Frontal cortex (tissue), 3 donors: ENCODE measurements at regions not wholly inside any gene's neighbourhood (a gene's known extent, or its start where the extent isn't known, plus 50 kb on each side); places are given as distances from the start of the nearest gene placed in this dataset.

Source experiments
- DNase-seq, 2 donors: peaks; one replicate each; pipeline ENCODE4 v3.0.0; 2012; ENCODE audit warnings: low spot score in 2 of 2
- FAIRE-seq: peaks from 2 replicates; lab custom pipeline; 2012; peaks lifted over from hg19 to GRCh38; lab: Jason Lieb, UNC
- donor health status: control.
- donor health status: control.
- donor health status: control.

DNA sequence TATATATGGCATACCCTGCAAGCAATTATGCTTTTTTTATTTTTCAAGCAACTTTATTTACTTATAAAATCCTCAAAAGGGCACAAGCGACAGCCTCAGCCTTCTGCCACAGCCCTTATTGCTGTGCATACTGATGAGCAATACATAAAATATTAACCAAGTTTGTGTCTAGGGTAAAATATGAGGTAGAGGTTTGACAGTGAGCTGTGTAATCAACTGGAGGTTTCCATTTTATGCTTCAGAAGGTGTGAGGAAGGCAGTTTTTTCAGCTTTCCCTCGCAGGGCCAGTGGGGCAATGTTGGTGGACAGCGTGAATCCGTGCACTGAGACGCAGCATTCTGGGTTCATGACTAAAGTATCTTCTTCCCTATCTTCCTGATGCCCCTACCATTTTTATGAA lies 310.4 kb downstream of the IRS2 start:
- DNase-seq (no peak), FAIRE-seq (no peak)

DNA sequence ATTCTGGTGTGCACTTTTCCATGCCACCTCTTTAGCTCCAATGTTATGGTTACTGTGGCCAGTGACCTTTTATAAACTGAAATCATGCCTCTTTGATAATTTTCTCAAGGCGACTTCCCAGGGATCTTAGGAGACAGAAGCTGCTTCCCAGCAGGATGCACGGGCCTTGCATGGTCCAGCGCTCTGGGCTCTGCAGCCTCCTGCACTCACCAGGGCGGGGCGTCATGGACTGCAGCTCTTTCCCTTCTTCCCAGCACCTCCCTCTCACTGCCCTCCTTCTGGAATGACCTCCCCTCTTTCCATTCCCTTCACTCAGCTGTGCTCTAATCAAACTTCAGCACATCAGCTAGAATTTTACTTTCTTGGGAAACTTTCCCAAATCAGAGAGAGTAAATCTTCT lies 318.3 kb downstream of the IRS2 start:
- FAIRE-seq, result no peak
- no peak for DNase-seq

DNA sequence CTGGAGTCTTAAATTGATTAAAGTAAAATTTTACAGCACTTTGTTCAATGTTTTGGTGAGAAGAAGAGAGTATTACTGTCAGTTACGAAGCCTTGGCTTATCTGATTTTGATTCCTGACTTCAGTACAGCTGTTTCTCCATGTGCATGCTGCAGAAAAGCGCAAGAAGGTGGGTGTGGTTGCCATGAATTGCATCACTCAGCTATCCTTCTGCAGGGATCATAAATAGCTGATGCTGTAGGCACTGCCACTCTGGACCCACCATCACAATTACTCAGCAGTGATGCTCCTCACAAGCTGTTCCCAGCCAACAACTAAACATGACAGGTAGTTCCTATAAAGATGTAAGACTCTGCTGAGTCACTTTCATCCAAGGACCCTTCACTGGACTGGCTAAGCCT lies 321.2 kb downstream of the IRS2 start:
- no peak for DNase-seq
- no peak for FAIRE-seq

DNA sequence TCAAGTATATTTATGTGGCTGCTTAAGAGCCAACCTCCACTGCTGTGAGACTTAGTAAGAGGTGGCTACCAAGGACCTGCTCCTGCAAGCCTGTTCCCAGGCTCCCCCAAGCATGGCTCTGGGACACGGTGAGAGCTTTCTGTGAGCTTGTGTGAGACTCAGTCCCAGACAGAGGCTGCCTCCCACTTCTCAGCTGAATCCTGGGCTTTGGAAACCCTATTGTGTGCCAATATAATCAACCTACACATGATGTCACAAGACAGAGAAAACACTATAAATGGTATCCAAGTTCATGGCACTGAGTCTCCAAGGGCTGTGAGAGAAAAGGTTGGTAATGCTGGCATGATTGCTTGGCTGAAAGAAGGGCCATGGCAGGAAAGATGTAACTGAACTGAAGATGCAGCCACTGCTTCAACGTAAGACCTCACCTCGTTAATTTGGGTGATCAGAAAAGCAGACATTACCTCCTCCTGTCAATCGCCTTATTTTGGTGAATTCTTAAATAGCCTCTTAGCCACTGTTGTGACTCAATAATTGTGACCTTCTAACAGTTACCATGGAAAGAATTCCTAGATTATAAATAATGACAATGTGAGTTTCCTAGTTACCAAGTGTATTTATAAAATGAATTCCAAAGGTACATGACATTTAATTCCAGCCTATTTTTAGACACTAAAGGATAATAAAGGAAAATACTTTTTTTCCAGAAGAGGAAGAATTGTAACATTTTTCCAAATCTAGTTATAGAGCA lies 332.0 kb downstream of the IRS2 start:
- no peak for DNase-seq
- no peak for FAIRE-seq

DNA sequence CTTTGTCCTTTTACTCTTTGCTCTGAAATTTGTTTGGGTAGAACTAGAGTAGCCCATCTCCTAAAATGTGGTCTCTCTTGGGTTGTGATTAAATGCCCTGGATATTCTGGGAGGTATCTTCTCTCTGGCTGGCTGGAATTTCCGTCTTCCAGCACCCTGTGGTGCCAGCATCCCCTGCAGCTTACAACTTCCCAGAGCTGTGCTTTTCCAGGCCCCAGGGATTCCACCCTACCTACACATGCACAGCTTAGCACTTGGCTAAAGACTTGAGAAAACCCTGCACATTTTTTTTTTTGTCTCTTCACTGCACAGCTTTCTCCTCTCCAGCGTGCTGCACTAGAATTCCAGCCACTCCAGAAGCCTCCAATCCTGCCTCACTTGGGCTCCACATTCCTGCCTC lies 334.7 kb downstream of the IRS2 start:
- FAIRE-seq (no peak), DNase-seq (no peak)

DNA sequence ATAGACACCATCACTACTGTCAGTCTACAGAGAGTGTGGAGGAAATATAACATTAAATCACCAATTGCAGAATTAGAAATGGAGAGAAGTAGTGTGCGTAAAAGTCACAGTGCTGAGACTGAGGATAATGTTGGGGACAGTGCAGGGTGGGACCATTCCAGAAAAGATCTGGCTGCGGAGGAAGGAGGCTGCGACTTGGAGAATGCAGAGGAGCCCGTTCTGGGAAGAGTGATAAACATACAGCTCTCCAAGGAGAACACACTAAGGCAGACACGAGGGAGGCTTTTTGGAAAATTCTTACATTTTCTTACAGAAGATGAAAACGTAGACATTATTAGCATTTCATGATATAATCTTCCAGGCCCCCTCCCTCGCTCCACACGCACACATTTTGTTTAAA lies 337.8 kb downstream of the IRS2 start:
- no peak for FAIRE-seq
- DNase-seq, result no peak

DNA sequence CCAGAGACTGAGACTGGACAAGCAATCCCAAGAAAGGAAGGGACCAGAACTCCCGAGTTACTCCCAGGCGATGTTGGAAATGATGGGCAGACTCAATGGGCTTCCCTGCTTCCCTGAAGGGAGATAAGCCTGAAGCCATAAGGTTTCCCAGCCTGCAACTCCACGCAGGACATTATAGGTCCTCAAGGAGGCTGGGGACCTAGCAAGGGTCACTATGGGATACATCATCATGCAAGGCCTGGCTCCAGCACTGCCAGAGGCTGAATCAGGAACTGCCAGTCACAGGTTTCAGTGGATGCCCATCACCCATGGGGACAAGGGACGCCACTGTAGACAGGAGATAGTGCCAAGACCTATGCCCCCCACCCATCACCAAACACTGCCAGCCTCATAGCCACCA lies 338.7 kb downstream of the IRS2 start:
- DNase-seq (no peak), FAIRE-seq (no peak)

DNA sequence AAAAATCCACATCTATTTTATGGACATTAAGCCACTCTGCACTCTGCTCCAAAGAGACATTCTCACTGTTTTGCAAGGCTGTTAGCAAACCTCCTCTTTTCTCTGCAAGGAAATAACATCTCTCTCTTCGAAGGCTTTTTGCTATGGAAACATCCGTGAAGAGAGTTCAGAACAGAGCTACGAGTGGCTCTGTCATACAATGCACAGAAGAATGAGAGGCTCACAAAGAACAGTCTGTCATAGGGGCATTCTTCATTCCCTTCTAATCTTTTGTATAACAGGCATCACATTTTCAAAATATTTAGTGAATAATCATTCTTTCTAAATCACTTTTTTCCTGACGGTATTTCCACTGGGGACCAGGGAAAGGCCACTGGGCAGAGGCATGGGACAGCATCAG lies 346.1 kb downstream of the IRS2 start:
- no peak for FAIRE-seq
- DNase-seq, result no peak

DNA sequence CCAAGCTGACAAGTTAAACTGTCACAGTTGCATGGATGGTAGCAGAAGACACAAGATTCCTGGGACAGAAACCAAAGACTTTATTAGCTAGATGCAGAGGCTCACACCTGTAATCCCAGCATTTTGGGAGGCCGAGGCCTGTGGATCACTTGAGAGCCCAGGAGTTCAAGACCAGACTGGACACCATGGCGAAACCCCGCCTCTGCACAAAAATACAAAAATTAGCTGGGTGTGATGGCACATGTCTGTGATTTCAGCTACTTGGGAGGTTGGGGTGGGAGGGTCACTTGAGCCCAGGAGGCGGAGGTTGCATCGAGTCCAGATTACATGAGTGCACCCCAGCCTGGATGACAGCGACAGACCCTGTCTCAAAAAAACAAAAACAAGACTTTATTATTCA lies 346.6 kb downstream of the IRS2 start:
- no peak for DNase-seq
- FAIRE-seq, result no peak

DNA sequence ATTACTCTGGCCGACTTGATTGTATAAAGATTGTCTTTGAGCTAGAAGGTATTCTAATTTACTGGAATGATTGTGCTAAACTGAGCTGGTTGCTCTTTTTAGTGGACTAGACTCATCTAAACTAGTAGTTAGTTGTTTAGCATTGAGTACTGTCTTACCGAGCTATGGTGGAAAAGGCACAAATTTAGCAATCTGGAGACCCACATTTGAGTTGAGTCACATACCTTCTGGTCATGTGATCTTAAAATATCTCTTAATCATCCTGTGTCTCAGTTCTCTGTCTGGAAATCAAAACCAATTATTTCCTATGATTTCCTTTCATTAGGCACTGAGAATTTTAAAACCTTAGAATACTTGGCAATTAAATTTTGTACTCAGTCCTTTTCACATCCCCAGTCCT lies 349.5 kb downstream of the IRS2 start:
- DNase-seq (no peak), FAIRE-seq (no peak)

DNA sequence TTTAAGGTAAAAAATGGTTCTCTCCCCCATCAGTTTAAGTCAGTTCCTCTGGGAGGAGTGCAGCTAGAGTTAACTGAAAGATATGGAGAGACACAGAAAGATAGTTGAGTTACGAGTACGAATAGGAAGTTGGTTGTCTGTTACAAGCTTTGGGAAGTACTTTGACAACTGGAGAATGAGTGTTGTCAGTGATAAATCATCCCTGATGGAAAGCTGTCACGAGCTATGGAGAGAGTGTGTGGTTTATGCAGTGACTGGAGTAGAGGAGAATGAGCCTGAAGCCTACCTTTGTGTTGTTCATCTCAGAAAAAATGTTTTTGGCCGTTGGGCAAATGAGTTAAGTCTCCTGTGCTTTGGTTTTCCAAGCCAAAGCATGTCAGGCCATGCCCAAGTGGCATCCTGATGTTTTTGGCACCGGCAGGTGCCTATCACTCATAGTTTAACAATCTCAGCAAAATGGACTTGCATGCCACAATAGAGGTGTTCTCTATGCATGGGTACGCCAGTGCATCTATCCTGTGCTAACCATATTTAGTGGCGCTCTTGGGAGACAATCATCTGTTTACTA lies 350.2 kb downstream of the IRS2 start:
- FAIRE-seq (no peak), DNase-seq (no peak)

DNA sequence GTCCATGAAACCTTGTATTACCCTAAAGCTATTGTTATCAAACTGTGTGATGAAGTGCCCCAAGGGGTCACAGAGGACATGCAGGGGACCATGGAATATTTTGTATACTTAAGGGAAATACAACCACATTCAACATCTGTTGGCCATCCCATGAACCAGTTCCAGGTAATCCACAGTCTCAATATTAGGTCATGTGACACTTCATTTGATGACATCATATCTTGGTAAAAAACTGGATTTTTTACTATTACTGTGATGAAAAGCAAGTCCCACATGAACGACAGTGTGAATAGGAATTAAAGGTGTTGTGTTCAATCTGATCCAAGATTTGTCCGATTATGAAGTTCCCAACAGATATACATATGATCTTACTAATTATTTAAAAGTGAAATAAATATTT lies 355.2 kb downstream of the IRS2 start:
- FAIRE-seq (no peak), DNase-seq (no peak)

DNA sequence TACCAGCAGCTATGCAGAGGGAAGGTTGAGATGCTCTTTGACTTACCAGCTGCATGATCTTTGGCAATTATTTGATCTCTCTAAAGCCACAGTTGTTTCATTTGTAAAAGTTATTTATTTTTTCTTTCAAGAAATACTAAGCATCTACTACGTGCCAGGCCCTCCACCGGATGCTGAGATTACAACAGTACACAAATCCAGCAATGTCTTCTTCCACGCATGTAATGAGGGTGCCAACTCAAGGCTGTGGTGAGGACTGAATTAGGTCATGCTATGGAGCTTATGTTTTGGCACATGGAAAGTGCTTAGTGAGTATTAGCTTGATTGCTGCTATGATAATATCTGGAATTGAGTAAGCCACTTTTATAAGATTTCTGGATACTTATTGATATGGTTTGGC lies 358.2 kb downstream of the IRS2 start:
- no peak for FAIRE-seq
- no peak for DNase-seq

DNA sequence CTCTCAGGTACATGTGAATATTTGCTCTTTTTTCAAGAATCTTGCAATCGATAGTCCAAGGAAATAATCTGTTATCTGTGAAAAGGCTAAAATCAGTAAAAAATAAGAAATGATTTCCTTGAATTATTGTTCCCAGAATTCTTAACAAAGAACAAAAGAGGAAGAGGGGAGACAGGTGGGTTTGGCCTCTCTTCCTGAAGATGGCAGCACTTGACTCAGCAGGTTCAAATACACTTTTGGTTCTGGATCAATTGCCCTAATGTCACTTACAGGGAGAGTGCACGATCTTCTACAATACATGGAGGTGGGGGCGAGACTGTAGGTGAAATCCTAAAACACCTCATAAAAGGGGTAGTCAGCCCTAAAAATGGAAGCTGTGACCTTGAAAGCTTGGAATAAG lies 358.7 kb downstream of the IRS2 start:
- DNase-seq (no peak), FAIRE-seq (no peak)

DNA sequence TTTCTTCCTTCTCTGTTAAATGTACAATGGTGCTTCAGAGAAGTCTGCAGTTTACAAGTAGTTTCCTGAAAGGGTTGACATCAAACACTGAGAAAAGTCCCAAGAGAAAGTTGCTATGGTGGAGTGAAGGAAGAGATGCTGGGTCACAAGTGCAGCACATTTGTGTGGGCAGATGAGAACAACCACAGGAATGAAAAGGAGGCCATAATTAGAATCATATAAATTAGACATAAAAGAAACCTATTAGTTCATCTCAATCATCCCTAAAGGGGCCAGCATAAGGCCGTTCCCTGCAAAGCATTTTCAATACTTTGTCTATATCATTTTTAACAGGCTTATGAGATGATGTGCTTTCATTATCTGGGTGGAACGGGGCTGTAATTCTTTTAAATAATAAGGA lies 359.2 kb downstream of the IRS2 start:
- FAIRE-seq (no peak), DNase-seq (no peak)

DNA sequence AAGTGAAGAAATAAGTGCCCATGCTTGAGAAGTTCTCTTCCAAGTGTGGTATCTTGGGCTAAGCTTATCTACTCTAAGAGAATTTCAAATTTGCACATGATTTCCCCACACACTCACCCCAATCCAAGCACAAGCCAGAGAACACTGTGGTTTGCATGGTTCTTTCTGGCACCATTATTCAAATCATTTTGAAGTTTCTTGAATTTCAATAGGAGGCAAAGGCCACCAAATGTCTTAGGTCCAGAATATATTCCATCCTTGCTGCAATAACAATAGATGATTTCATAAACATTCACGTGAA lies 359.7 kb downstream of the IRS2 start:
- FAIRE-seq, result no peak
- DNase-seq, result no peak

DNA sequence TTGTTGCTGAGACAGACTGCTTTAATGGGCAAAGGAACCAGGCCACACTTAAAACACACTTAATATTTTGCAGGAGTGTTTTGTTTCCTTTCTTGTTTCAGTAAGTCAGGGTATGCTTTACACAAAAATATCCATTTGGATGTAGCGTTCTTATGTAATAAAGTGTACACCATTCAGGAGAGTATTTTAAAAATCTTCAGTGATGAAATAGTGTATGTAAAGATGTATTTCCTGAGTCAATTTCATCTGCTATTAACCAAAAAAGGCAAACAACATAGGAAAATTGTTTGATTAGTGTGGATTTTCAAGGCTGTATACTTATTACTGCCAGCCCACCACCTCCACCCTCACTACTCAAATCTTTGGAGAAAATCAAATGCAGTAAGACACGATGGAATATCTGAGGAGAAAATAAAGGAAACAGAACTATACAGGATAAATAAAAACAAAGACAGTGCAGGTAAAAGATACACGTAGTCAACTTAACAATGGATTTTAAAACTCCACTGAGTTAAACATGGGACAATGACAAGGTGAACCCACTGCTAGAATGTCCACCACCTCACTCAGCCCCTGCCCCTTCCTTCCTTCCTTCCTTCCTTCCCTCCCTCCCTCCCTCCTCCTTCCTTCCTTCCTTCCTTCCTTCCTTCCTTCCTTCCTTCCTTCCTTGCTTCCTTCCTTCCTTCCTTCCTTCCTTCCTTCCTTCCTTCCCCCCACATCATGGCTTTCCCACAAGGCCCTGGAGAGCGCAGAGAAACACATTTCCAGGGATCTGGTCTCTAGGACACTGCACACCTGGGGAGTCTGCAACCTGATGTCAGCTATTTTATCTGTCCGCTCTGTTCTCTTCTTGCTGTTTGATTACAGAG lies 360.3 kb downstream of the IRS2 start:
- FAIRE-seq, result no peak
- no peak for DNase-seq

DNA sequence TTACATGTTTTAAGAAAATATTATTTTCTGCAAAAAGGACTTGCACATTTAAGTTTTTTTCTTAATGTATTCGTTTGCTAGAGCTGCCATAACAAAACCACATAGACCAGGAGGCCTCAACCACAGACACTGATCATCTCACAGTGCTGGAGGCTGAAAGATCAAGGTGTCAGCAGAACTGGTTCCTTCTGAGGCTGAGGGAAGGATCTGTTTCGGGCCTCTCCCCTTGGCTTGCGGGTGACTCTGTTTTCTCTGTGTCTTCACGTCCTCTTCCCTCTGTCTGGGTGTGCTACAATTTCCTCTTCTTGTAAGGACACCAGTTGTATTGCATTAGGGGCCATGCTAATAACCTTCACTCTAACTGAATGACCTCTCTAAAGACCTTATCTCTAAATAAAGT lies 364.2 kb downstream of the IRS2 start:
- DNase-seq (no peak), FAIRE-seq (no peak)

DNA sequence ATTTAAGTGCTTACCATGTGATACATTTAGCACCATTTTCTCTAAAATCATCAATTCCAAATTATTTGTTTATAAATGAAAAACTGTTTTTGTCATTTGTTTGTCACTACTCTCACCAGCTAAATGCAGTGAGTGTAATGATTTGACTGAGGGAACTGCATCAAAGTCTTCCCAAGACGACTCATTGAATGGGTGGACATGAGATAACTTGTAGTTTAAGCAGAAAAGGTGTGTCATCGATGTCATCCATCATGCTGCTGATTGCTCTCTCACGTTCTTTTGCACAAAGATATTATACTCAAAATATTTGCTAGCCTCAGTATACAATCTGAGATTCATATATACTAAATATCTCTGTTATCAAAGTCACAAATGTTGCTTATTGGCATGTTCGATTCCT lies 366.5 kb downstream of the IRS2 start:
- no peak for FAIRE-seq
- DNase-seq, result no peak

DNA sequence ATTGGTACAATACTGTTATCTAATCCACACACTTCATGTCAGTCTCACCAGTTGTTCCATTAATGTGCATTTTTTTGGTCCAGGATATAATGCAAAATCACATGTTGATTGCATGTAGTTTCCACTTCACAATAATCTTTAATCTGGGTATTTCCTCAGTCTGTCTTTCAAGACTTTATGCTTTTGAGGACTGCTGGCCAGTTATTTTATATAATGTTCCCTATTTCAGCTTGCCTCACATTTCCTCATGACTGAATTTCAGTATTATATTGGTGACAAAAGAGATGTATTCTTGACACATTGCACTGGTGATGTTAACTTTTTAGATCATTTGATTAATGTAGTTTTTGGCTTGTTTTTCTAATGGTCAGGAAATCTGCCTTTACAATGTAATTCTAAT lies 368.3 kb downstream of the IRS2 start:
- DNase-seq, result no peak
- no peak for FAIRE-seq

DNA sequence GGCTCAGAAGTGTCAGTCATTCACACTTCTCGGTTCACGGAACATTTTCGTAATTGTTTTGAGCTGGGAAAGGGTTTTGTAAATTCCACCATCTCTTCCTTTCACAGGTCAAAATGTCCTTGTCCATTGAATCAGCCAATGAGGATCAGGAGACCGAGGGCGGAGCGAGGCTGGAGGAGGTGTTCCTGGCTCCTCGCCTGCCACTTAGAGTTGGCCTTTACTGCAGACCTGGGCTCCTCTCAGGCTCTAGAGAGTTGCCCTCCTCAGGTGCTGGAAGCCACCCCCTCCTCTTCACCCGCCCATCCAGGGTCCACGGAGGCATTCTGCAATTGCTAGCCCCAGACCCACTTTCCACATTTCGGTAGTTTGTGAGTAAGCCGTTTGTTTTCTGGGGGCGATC lies 370.4 kb downstream of the IRS2 start:
- FAIRE-seq (no peak), DNase-seq (no peak)

DNA sequence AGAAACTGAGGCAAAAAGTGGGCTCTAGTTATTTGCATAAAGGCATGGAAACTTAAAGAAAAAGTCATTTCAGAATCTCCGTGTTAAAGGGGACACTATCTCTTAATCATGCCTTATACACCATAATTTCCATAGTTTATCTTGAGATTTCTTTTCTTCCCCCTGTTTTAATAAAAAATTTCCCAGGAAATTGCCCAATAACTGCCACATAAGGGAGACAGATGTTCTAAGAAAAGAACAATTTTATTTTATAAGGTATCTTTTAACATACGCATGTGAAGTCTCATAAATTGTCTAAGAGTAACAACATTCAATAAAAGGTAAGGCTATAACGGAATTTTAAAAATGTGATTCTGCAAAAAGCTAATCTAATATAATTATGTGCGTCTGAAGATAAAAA lies 371.3 kb downstream of the IRS2 start:
- FAIRE-seq (no peak), DNase-seq (no peak)
